IMR-90 (cell line): ENCODE measurements at regions not wholly inside any gene's neighbourhood (a gene's known extent, or its start where the extent isn't known, plus 50 kb on each side); places are given as distances from the start of the nearest gene placed in this dataset.

ENCODE experiments used
- ATAC-seq: fragments of 200-7000 bp; cut with Tn5 transposase; 2 replicates; pipeline ENCODE4 v1.9.1; 2020; ENCODE audit warnings: low read depth, mild to moderate bottlenecking, moderate library complexity
- BruUV-seq: library from RNA; stranded (reverse); fragments of 400-500 nt; replicated peaks from 2 replicates; lab custom pipeline; 2021; lab: Mats Ljungman, UMichigan
- CTCF ChIA-PET: fragments of 300-600 bp; formaldehyde crosslinking; extraction: SDS; loops from one replicate; lab custom pipeline; 2021; ENCODE audit warnings: antibody characterized with exemption; lab: Yijun Ruan, JAX
- POLR2A ChIA-PET: fragments of 300-600 bp; sonication (Branson Sonifier 250); formaldehyde crosslinking; loops from one replicate; lab custom pipeline; 2022; ENCODE audit warnings: antibody characterized with exemption; ENCODE audit not compliant: unreplicated experiment; lab: Charles Lee
- DNase-seq: peaks from one replicate; pipeline ENCODE4 v3.0.0; 2013
- H2AFZ ChIP-seq: replicated peaks from 2 replicates; pipeline ENCODE3; 2013; ENCODE audit warnings: low read length, mild to moderate bottlenecking; ENCODE audit not compliant: poor library complexity
- H2AK5ac ChIP-seq: 2 replicates; pipeline ENCODE4 v1.6.1; 2013; ENCODE audit warnings: low read depth, low read length, inconsistent platforms
- H2AK9ac ChIP-seq: replicated peaks from 2 replicates; pipeline ENCODE3; 2013; ENCODE audit warnings: mild to moderate bottlenecking, low read depth, low read length, moderate library complexity; ENCODE audit not compliant: poor library complexity
- H2BK120ac ChIP-seq: 2 replicates; pipeline ENCODE4 v1.6.1; 2013; ENCODE audit warnings: low read depth, low read length, inconsistent platforms
- H2BK15ac ChIP-seq: 3 replicates; pipeline ENCODE4 v1.6.1; 2013; ENCODE audit warnings: low read depth, low read length, inconsistent platforms
- H2BK20ac ChIP-seq: 2 replicates; pipeline ENCODE4 v1.6.1; 2013; ENCODE audit warnings: low read depth, mild to moderate bottlenecking, inconsistent platforms, low read length, moderate library complexity
- H2BK5ac ChIP-seq: 2 replicates; pipeline ENCODE4 v1.6.1; 2013; ENCODE audit warnings: mild to moderate bottlenecking, low read depth, low read length, inconsistent platforms; ENCODE audit not compliant: poor library complexity, severe bottlenecking
- H3K14ac ChIP-seq: replicated peaks from 2 replicates; pipeline ENCODE4 v1.6.1; 2013; ENCODE audit warnings: low read depth, low read length, inconsistent platforms
- H3K18ac ChIP-seq: 2 replicates; pipeline ENCODE4 v1.6.1; 2013; ENCODE audit warnings: low read depth, low read length, control low read depth
- H3K23ac ChIP-seq: 2 replicates; pipeline ENCODE4 v1.6.1; 2013; ENCODE audit warnings: low read depth, low read length, inconsistent platforms
- H3K27ac ChIP-seq: 2 replicates; pipeline ENCODE4 v1.5.1; 2013; ENCODE audit warnings: mild to moderate bottlenecking, control low read depth, low read length; ENCODE audit not compliant: insufficient read depth
- H3K27me3 ChIP-seq: 2 replicates; pipeline ENCODE4 v1.6.1; 2013; ENCODE audit warnings: low read length; ENCODE audit not compliant: control insufficient read depth, insufficient read depth
- H3K36me3 ChIP-seq: 2 replicates; pipeline ENCODE4 v1.6.1; 2013; ENCODE audit warnings: low read length, mixed read lengths; ENCODE audit not compliant: control insufficient read depth, insufficient read depth
- H3K4ac ChIP-seq: 2 replicates; pipeline ENCODE4 v1.6.1; 2013; ENCODE audit warnings: low read depth, low read length, inconsistent platforms
- H3K4me1 ChIP-seq: 2 replicates; pipeline ENCODE4 v1.6.1; 2013; ENCODE audit warnings: low read length, mixed read lengths; ENCODE audit not compliant: control insufficient read depth, insufficient read depth
- H3K4me2 ChIP-seq: 2 replicates; pipeline ENCODE4 v1.6.1; 2013; ENCODE audit warnings: low read depth, mild to moderate bottlenecking, control low read depth, low read length, moderate library complexity
- H3K4me3 ChIP-seq: 2 replicates; pipeline ENCODE4 v1.5.1; 2013; ENCODE audit warnings: low read depth, mild to moderate bottlenecking, control low read depth, low read length, moderate library complexity; ENCODE audit not compliant: insufficient read depth
- H3K56ac ChIP-seq: 2 replicates; pipeline ENCODE4 v1.6.1; 2013; ENCODE audit warnings: low read length, inconsistent platforms; ENCODE audit not compliant: insufficient read depth; ENCODE audit errors: extremely low read depth
- H3K79me1 ChIP-seq, 2 experiments: 2 replicates each; pipeline ENCODE4 v1.6.1; 2013; ENCODE audit warnings: low read length in 2 of 2, inconsistent platforms in 1 of 2, low read depth in 1 of 2
- H3K9ac ChIP-seq: 2 replicates; pipeline ENCODE4 v1.6.1; 2013; ENCODE audit warnings: low read depth, low read length, control low read depth
- H3K9me1 ChIP-seq: 2 replicates; pipeline ENCODE4 v1.6.1; 2013; ENCODE audit warnings: low read length, inconsistent platforms; ENCODE audit not compliant: insufficient read depth
- H3K9me3 ChIP-seq: 2 replicates; pipeline ENCODE4 v1.6.1; 2013; ENCODE audit warnings: low read length; ENCODE audit not compliant: control insufficient read depth, insufficient read depth
- H4K20me1 ChIP-seq: 2 replicates; pipeline ENCODE4 v1.6.1; 2013; ENCODE audit warnings: low read length, inconsistent platforms; ENCODE audit not compliant: insufficient read depth
- H4K5ac ChIP-seq: 2 replicates; pipeline ENCODE4 v1.6.1; 2013; ENCODE audit warnings: mild to moderate bottlenecking, low read depth, low read length, control low read depth
- H4K8ac ChIP-seq, 2 experiments: 2 replicates each; pipeline ENCODE4 v1.6.1; 2013; ENCODE audit warnings: low read depth in 2 of 2, low read length in 2 of 2, control low read depth in 1 of 2, inconsistent platforms in 1 of 2
- H4K91ac ChIP-seq: 2 replicates; pipeline ENCODE4 v1.6.1; 2013; ENCODE audit warnings: low read depth, low read length, inconsistent platforms; ENCODE audit not compliant: insufficient read depth
- BHLHE40 ChIP-seq: fragments of 150-350 bp; IDR thresholded peaks from 2 replicates; pipeline ENCODE4 v1.6.1; 2016; ENCODE audit warnings: mild to moderate bottlenecking, low read depth, low read length
- CEBPB ChIP-seq: IDR thresholded peaks from 2 replicates; pipeline ENCODE4 v1.6.1; 2012; ENCODE audit warnings: low read depth, low read length, improper control_type of control experiment
- CHD1 ChIP-seq: IDR thresholded peaks from 2 replicates; pipeline ENCODE4 v1.6.1; 2012; ENCODE audit warnings: low read depth, low read length, improper control_type of control experiment
- ELK1 ChIP-seq: fragments of 150-350 bp; IDR thresholded peaks from 2 replicates; pipeline ENCODE4 v1.6.1; 2016; ENCODE audit warnings: low read depth, mild to moderate bottlenecking, low read length, moderate library complexity, borderline replicate concordance
- FOS ChIP-seq: fragments of 150-350 bp; IDR thresholded peaks from 2 replicates; pipeline ENCODE4 v1.6.1; 2016; ENCODE audit warnings: low read depth, low read length
- MAFK ChIP-seq: IDR thresholded peaks from 2 replicates; pipeline ENCODE4 v1.6.1; 2012; ENCODE audit warnings: low read depth, low read length, improper control_type of control experiment
- MAZ ChIP-seq: IDR thresholded peaks from 2 replicates; pipeline ENCODE4 v1.6.1; 2012; ENCODE audit warnings: low read depth, mild to moderate bottlenecking, low read length, improper control_type of control experiment, moderate library complexity, borderline replicate concordance
- MXI1 ChIP-seq: IDR thresholded peaks from 2 replicates; pipeline ENCODE4 v1.6.1; 2012; ENCODE audit warnings: low read depth, mild to moderate bottlenecking, low read length, moderate library complexity, borderline replicate concordance
- NFE2L2 ChIP-seq: fragments of 150-350 bp; IDR thresholded peaks from 2 replicates; pipeline ENCODE4 v1.6.1; 2016; ENCODE audit warnings: low read depth, mild to moderate bottlenecking, low read length
- POLR2A ChIP-seq: IDR thresholded peaks from 2 replicates; pipeline ENCODE4 v1.6.1; 2012; ENCODE audit warnings: mild to moderate bottlenecking, low read depth, low read length
- RAD21 ChIP-seq: IDR thresholded peaks from 2 replicates; pipeline ENCODE4 v1.6.1; 2012; ENCODE audit warnings: low read length, improper control_type of control experiment
- RCOR1 ChIP-seq: IDR thresholded peaks from 2 replicates; pipeline ENCODE4 v1.6.1; 2012; ENCODE audit warnings: mild to moderate bottlenecking, low read length, improper control_type of control experiment; ENCODE audit not compliant: insufficient replicate concordance
- RFX5 ChIP-seq: IDR thresholded peaks from 2 replicates; pipeline ENCODE4 v1.8.0; 2012; ENCODE audit warnings: low read depth, mild to moderate bottlenecking, low read length, moderate library complexity
- SMC3 ChIP-seq: fragments of 150-350 bp; IDR thresholded peaks from 2 replicates; pipeline ENCODE4 v1.6.1; 2016; ENCODE audit warnings: low read depth, mild to moderate bottlenecking, antibody characterized with exemption, low read length, moderate library complexity
- dilution Hi-C: fragments of 300-500 bp; cut with HindIII; formaldehyde crosslinking; loops from one replicate; pipeline ENCODE4 v1.14.3; 2018; ENCODE audit warnings: low sequenced_read_pairs; ENCODE audit not compliant: unreplicated experiment
- in situ Hi-C: fragments of 300-500 bp; cut with MboI; formaldehyde crosslinking; loops from 3 replicates; pipeline ENCODE4 v1.14.3; 2019; ENCODE audit warnings: low sequenced_read_pairs, inconsistent platforms, mixed read lengths
- intact Hi-C: fragments of 100-400 bp; cut with micrococcal nuclease; formaldehyde crosslinking; loops from 2 replicates; pipeline ENCODE4 v1.10.0; 2022
- TF ChIP-seq, protein P1 (sequence below): fragments of 150-350 bp; IDR thresholded peaks from 2 replicates; pipeline ENCODE4 v1.6.1; 2017; ENCODE audit warnings: mild to moderate bottlenecking, antibody characterized with exemption, low read length, low read depth
- TF ChIP-seq, protein P2 (sequence below): conservative IDR thresholded peaks from 2 replicates; pipeline ENCODE4 v1.5.1; 2012; ENCODE audit warnings: mild to moderate bottlenecking, low read depth, low read length, improper control_type of control experiment

GRCh38 chr2:34899079-34899478 lies 1300.0 kb upstream of the FAM98A start:
- H4K8ac ChIP-seq: no peak overlapping the region
- H4K91ac ChIP-seq: no peak overlapping the region
- dilution Hi-C loops (no loop called here), in situ Hi-C loops (no loop called here), intact Hi-C loops (no loop called here)
- ATAC-seq (no peak), DNase-seq (no peak)
- CTCF ChIA-PET: no interaction called here
- no peak overlapping the region for H3K4ac ChIP-seq
- no peak overlapping the region for H2BK20ac ChIP-seq
- TF ChIP-seq, protein P1, sequence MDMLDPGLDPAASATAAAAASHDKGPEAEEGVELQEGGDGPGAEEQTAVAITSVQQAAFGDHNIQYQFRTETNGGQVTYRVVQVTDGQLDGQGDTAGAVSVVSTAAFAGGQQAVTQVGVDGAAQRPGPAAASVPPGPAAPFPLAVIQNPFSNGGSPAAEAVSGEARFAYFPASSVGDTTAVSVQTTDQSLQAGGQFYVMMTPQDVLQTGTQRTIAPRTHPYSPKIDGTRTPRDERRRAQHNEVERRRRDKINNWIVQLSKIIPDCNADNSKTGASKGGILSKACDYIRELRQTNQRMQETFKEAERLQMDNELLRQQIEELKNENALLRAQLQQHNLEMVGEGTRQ: no peak
- TF ChIP-seq MAZ (no peak), FOS (no peak), NFE2L2 (no peak), ELK1 (no peak), RCOR1 (no peak), CEBPB (no peak), SMC3 (no peak), MAFK (no peak), RAD21 (no peak), MXI1 (no peak), BHLHE40 (no peak), POLR2A (no peak), RFX5 (no peak), CHD1 (no peak)
- TF ChIP-seq, protein P2, sequence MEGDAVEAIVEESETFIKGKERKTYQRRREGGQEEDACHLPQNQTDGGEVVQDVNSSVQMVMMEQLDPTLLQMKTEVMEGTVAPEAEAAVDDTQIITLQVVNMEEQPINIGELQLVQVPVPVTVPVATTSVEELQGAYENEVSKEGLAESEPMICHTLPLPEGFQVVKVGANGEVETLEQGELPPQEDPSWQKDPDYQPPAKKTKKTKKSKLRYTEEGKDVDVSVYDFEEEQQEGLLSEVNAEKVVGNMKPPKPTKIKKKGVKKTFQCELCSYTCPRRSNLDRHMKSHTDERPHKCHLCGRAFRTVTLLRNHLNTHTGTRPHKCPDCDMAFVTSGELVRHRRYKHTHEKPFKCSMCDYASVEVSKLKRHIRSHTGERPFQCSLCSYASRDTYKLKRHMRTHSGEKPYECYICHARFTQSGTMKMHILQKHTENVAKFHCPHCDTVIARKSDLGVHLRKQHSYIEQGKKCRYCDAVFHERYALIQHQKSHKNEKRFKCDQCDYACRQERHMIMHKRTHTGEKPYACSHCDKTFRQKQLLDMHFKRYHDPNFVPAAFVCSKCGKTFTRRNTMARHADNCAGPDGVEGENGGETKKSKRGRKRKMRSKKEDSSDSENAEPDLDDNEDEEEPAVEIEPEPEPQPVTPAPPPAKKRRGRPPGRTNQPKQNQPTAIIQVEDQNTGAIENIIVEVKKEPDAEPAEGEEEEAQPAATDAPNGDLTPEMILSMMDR: no peak
- H3K9me1 ChIP-seq: no peaks in the 10 kb centered on the region
- no peak overlapping the region for H2AK5ac ChIP-seq
- H3K4me3 ChIP-seq: no peak overlapping the region
- no peak overlapping the region for H3K14ac ChIP-seq
- H3K27me3 ChIP-seq: no peaks in the 10 kb centered on the region
- H3K9ac ChIP-seq: no peak overlapping the region
- POLR2A ChIA-PET: no interaction called here
- no TSS peak for BruUV-seq
- no peak overlapping the region for H2AFZ ChIP-seq
- no peak overlapping the region for H2BK15ac ChIP-seq
- H4K5ac ChIP-seq: no peak overlapping the region
- H2AK9ac ChIP-seq: no peak overlapping the region
- H3K18ac ChIP-seq: no peak overlapping the region
- no peaks in the 10 kb centered on the region for H4K20me1 ChIP-seq
- peaks cover 2% of the 10 kb centered on the region; the same call in 1 of the 2 replicates for H3K9me3 ChIP-seq
- no peak overlapping the region for H2BK5ac ChIP-seq
- H3K23ac ChIP-seq: no peak overlapping the region
- no peaks in the 10 kb centered on the region for H3K36me3 ChIP-seq
- H3K56ac ChIP-seq: no peak overlapping the region
- H2BK120ac ChIP-seq: no peak overlapping the region
- no peaks in the 10 kb centered on the region for H3K4me1 ChIP-seq
- H3K79me1 ChIP-seq: no peaks in the 10 kb centered on the region
- no peak overlapping the region for H3K4me2 ChIP-seq
- H3K27ac ChIP-seq: no peak overlapping the region
